ENCODE measurements at regions not wholly inside any gene's neighbourhood (a gene's known extent, or its start where the extent isn't known, plus 50 kb on each side); places are given as distances from the start of the nearest gene placed in this dataset.
A peak's percentile ranks its signal among the peaks of the same experiment; 100 is the strongest.

DNA sequence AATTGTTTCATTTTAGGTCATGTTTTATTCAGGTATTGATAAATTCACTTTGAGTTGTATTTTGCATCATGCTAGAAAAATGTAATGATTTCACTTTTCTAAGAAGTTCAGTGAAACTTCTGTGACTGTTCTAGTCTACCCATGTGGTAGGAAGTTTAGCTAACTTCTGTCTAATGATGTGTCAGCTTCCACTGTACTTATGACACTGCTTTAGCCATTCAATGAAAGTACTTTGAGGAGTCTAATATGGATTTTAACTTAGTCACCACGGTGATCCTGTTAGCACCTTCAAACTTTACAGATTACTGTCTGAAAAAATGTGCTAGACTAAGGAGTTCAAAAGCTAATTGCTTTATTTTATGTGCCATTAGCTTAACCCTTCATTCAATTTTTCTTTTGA lies 1510.5 kb upstream of the CDH9 start:
- peak; percentile 39 for DNase-seq

DNA sequence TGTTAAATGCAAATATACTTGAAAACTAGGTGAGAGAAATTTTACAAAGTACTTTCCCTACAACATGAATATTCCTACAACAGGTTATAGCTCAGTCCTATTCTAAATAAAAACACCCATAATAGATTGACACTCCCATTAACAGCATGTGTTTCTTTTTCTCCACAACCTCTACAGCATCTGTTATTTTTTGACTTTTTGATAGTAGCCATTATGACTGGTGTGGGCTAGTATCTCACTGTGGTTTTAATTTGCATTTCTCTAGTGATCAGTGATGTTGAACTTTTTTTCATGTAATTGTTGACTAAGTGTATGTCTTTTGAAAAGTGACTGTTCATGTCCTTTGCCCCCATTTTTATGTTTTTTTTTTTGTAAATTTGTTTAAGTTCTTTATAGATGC lies 1506.1 kb upstream of the CDH9 start:
- no peak for DNase-seq

DNA sequence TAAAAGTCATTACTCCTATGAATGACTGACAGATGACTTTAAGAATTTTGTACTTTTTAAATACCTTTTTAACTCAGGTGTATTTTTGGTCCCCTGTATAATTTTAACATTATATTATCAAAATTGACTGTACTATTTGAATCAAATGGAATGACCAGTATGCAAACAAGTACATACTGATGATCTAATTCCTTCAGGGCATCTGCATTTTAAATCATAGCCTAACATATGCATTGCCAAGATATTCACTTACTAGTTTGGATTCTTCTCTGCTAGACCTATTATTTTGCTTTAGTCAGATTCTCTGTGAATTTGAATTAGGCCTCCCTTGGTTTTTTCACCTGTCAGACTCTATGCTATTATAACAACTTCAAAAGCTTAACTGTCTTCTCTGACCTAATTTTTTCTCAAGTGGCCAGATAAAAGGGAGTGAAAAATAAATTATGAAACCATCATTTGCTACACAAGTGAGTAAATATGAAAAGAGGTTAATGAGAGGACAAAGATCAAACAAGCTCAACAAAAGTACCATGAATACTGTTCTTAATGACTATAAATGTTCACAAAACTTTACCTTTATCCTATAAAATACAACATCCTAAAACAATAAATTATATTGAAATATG lies 1505.2 kb upstream of the CDH9 start:
- DNase-seq = no peak

DNA sequence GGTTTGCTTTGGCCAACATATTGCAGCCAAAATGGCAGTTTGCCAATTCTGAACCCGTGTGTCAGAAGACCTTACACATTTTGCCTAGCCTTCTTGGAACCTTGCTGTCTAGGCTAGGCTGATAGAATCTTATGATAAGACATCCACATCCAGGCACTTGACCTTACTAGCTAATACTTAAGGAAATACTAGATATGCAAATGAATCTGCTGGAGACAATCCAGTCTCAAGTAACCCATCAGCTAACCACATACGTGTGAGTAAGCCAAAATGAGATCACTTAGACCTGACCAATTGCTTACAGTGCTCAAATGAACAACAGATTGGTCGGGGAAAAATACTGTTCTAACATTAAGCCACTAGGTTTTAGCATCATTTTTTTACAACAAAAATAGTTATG lies 1504.6 kb upstream of the CDH9 start:
- peak; percentile 93 for DNase-seq

DNA sequence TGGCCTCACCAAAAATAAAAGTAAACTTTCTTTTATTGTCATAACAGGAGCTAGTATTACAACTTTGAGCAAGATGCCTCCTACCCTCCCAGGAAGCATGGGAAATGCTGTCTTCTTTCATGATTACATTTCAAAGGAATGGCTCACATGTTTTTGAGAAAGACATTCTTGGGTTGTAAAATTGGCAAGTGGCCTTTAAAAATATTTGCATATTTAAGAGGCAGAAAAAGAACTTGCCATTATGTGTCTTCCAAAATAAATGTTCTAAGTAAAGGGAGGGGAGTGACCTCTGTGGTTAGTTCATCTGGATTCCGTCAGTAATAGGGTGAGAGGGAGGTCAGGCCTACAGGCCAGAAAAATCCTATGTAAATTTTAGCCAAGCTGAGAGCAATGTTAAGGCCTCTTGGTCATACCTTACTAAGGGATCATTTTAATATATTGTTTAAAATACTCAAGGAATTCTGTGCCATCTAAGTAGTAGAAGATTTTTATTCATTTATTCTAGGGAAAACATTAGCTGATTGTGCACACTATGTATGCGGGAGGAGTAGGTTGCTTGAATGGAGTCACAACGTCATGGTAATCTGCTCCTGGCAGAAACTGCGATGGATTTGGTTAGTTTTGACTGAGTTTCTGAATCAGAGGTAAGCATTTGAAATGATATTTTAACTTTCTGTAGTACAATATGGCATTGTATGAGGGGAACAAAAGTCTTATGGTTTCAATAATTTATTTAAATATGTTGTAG lies 1485.7 kb upstream of the CDH9 start:
- DNase-seq = peak; percentile 96

DNA sequence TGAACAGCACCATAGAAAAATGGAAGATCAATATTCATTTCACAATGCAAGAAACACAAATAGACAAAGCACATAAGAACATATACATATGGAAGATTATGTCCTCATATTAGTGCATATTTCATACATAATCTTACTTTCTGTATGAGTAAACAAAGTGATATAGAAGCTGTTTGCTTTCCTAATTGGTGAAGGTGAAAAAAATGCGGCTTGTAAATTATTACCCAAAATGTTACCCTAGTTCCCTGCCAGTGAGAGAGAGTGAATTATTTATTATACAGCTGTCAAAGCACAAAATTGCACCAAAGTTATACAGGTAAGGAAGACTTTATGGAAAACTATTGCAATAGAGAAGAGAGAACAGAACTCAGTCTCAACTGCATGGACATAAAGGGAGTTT lies 1485.0 kb upstream of the CDH9 start:
- DNase-seq = no peak

DNA sequence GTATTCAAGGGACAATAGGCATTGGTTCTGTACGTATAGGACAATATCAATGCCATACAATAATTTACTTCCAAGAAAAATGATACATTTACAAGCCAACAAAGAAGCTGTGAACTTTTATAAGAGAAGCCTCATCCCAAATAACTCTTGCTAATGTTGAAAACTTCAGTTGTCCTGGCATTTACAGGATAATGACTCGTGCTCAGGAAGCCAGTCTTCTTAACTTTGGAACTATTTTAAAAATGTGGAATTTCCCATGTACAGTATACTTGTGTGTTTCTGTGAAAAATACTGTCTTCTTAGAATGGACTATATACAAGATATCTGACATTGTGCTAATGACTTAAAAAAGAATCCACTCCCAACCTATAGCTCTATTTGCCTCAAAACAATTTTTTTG lies 1479.3 kb upstream of the CDH9 start:
- DNase-seq = peak; percentile 72

DNA sequence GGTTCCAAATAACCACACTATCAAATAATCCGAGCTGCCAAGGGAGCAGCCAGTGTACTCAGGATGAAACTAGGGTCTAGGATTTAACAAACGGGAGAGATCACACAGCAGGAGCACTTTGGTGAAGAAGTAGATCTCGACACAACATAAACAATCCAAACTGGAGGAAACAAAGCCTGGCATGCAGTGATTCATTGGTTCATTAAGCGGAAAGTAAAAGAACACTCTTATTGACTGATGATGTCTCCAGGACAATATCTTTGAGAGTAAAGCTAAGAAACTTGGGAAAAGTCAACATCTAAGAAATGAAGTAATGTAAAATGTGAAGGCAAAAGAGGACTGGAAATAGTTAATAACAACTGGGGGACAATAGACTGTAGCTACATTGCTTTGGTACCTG lies 1478.3 kb upstream of the CDH9 start:
- no peak for DNase-seq

DNA sequence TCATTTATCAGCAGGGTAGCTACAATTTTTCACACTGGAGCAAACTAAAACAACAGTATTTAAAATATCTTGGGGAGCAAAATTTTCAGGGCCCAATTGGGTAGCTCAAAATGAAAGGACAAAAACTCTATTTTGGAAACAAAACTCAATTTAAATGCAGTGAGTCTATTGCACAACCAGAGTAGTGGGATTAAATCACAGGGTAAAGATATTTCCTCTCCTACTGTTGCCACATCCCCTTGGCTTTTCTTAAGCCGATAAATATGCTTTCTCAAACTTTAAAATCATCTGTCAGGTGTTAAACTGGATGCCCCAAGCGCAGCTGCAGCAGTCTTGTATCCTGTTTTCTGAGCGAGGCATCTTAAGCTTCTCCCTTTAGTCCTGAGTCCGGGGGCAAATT lies 1474.3 kb upstream of the CDH9 start:
- no peak for DNase-seq

DNA sequence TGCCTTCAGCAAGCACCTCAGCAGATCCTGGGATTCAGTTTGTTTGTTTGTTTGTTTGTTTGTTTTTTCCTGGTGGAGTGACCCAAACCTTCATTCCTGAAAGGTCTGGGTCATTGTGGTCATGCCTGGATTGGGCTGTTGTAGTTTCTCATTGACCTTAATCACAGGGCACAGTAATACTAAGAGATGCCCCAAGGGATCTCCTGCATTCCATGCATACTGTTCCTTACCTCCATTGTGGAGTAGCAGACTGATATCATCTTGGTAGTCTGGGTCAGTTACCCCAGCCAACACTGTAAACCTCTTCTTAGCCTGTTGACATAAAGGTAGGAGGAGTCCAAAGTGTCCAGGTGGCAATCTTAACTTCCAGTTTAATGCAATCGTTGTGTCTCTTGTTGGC lies 1466.7 kb upstream of the CDH9 start:
- DNase-seq = no peak

DNA sequence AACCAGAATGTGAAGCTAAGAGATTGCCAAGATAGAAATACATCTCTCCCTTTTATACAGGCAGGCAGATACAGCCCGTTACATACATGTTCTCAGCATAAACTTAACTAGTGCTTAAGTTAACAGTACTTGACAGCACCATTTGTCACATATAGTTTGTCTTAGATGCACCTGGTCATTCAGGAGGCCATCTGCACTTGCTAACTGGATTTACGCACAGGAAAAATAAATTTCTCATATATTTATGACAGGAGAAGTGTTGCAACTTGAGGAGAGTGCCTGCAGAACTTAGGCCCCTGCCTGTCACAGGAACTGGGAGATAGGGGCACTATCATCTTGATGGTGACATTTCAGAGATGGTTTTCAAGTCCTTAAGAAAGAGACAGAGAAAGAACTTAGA lies 1462.1 kb upstream of the CDH9 start:
- DNase-seq = no peak

DNA sequence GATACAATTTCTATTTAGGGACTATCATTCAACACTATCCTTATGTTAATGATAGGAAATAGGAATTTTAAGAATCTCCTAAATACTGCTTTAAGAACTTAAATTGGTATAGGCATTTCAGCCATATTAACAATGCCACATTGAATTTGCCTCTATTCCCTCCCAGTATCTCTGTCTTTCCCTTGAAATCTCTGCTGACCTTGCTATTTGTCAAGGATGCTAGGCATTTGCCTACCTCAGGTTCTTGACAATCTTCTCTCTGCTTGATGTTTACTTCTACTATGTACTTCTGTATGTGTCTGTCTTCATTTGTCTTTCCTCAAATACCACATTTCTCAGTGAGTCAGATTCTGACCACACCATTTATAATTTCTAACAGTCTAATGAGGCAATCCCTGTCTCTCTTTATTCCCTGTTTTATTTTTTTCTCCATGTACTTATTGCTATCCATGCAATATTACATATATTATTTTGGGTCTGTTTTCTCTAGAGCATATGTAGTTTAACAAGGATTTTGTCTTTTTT lies 1461.4 kb upstream of the CDH9 start:
- peak; percentile 42 for DNase-seq

DNA sequence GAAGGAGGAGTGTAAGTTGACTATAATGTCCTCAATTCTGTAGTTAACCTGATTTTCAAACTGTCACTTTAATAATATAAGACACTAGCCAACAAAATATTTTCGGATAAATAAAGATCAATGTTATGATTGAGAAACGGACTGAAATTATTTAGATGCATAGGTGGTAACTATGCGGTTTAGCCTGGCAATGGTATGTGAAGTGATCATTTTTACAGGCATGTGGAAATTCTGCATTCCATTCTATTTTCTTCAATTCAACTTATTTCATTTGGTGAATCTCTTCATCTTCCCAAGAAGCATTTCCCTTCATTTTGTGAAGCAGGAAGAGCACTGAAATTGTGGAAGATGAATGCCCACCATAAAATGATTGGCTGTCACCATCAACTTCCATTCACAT lies 1457.5 kb upstream of the CDH9 start:
- DNase-seq = no peak

DNA sequence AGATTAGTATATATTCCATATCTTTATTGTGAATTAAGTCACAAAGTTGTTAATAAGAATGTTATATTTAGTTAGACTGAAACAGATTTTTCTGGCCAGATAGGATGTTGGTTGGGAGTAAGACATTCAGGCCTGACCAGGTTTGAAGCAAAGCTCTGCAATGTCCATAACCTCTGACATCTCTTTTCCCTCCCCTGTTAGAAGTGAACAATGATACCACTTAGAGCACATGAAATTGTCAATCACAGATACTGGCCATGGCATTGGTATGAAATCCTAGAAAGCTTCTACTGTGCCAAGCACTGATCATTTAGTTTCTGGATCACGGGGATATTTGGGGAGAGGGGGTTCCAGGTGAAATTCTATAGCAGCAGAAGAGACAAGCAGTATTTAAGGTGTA lies 1455.1 kb upstream of the CDH9 start:
- DNase-seq = no peak

DNA sequence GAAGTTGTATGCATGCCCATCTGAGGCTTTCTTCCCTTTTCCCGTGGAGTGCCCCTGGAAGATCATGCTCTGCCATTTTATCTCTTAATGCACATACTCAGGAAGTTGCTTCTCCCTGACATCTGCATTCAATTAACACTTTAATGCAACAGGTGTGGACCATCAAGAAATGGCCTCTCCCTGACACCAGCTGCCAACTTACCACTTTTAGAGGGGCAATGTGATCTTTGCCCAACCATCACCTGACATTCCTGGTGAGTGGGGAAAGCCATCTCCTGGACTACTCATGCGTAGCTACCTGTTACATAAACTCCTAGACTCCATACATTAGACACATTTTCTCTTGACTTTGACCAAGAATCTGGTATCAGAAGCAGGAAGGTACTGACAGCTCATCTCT lies 1450.4 kb upstream of the CDH9 start:
- no peak for DNase-seq

DNA sequence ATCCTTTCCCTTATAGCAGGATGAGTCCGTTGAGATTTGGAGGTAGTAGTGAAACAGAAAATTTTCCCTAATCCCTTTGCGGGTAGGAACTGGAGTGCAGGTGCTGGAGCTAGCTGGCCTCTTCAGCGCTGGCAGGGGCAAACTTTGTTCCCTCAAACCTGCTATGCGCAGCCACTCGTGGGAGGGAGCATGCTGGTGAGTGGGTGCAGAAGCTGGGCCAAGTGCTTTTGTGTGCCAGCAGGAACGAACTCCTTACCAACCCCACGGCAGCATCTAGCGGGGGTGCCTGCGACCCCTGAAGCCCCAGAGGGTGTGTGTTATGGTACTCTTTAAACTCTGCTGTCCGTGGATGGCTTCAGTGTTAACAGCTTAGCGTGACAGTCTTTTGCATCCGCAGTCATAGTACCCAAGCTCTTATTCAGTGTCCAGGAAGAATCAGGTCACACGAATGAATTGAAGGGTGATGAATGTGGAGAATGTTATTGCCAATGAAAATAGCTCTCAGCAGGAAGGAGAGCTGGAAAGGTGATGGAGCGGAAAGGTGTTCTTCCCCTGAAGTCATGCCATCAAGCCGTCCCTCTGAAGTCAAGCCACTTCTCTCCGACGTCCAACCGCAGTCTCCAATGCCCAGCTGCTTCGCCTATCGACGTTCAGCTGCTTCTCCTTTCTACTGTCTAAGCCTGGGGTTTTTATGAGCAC lies 1445.1 kb upstream of the CDH9 start:
- DNase-seq = no peak

DNA sequence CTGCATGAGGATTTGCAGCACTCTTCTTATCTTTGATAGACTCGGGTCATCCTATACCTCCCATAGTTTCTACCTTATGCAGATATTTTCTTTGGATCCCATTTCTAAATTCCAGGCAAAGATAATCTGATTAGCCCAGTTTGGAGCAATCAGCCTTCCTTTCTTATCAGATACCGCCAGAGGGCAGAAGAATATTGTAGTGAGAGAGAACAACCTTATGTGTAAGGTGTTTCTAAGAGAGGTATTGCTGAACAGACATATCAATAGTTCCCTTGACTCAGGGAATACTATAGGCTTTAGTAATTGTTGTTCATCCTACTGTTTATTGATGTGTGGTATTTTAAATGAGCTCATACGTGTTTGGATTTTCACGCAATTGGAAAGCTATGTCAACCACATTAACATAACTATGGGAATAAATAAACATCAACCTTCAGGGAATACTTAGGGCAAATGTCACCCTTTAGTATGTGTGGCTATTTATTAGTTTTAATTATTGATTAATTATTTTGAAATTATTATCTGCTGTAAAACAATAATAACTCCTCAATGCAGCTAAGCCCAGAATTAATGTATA lies 1435.2 kb upstream of the CDH9 start:
- DNase-seq = peak; percentile 15

DNA sequence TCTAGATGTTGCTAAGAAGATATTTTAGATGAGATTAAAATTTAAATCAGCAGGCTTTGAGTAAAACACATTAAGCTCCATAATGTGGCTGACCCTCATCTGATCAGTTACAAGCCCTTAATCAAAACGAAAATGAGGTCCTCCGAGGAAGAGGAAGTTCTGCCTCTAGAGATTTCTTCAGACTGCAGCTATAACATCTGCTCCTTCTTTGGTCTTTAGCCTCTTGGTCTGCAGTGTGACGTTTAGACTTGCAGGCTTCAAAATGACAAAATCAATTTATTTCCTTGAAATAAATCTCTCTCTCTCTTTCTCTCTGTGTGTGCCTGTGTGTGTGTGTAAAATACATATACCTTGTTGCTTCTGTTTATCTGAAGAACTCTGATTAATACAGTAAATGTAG lies 1429.8 kb upstream of the CDH9 start:
- DNase-seq = no peak

DNA sequence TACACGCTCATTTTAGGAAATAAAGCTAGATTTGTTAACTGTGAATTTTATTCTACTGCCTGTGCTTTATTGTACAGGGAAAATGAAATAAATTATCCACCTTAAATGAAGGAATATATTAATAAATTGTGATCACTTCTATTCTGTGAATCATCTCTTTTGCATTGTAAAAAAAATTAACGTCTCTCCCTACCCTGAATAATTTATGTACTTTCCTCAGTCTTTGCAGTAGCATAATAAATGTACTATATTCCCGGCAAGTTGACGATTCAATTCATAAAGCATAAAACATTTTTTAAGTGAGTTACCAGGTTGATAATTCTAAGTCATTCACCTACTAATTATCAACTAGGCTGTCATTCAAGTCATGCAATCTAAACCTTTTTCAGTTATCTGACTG lies 1425.3 kb upstream of the CDH9 start:
- no peak for DNase-seq

DNA sequence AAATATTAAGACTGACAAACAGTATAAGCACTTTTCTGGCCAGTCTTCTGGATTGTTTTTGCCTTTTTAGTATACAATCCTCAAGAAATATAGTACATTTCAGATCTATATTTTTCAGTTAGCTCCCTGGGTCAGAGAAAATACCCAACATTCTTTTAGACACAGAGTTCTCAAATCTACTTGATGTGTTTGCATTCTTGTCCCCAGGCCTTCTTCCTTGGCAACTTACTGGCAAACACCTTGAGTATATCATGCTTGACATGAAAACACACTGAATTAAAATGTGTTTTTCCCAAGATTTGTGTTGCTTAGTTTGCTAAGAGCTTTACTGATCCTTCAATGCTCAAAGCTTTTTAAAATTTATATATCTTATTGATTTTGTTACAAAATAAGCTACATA lies 1413.1 kb upstream of the CDH9 start:
- no peak for DNase-seq

DNA sequence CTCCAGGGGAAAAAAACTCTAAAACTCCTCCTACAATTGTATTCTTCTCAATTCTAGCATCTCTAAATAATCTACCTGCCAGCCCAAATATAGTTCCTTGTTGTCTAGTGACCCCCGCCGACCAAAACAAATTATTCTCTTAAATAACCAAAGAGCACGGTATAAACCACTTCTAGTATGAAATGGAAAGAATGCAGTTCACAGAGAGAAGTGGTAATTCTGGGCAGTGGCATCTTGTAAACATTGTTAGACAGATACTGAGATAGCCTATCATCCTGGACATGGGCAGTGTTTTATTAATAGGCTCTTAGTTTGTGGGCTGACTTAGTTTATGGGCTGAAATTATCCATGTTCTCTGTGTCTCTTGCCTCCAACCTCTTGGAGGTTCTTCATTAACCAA lies 1412.6 kb upstream of the CDH9 start:
- no peak for DNase-seq

DNA sequence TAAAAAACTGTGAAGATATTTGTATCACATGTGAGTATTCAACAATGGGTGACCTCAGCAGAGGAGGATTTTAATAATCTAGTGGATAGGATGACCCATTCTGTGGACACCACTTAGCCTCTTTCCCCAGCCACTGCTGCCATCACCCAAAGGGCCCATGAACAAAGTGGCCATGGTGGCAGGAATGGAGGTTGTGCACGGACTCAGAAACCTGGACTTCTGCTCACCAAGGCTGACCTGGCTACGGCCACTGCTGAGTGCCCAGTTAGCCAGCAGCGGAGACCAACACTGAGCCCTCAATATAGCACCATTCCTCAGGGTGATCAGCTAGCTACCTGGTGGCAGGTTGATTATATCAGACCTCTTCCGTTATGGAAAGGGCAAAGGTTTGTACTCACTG lies 1410.4 kb upstream of the CDH9 start:
- DNase-seq = no peak

DNA sequence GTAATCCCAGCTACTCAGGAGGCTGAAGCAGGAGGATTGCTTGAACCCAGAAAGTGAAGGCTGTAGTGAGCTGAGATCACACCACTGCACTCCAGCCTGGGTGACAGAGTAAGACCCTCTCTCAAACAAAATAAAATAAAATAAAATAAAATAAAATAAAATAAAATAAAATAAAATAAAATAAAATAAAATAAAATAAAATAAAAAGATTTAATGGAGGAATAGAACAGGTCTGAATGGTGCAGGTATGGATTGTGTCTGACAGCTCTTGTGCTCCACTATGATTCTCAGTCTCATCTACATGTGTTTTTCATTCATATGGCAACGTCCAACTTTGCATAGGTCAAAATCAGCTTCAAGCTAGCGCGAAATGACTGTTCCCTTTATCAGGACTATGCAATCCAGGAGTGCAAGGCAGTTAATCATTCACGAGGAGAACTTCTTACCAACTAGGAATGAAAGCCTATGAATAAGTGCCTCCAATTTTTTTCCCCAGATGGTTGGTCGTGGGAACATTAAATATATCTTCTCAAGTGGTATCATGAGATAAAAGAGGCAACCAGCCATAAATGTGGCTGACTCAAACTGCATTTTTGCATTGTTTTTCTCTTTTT lies 1392.3 kb upstream of the CDH9 start:
- DNase-seq = no peak

Measured in fibroblast of upper back skin (primary cell).